HepG2 (cell line): ENCODE measurements at regions not wholly inside any gene's neighbourhood (a gene's known extent, or its start where the extent isn't known, plus 50 kb on each side); places are given as distances from the start of the nearest gene placed in this dataset.

Experiments
- ATAC-seq: fragments of 200-7000 bp; cut with Tn5 transposase; 3 replicates; pipeline ENCODE4 v1.9.1; 2020; ENCODE audit warnings: mild to moderate bottlenecking, moderate library complexity
- BruUV-seq: library from RNA; stranded (reverse); fragments of 400-500 nt; replicated peaks from 2 replicates; lab custom pipeline; 2021; lab: Mats Ljungman, UMichigan
- CTCF ChIA-PET: fragments of 300-600 bp; formaldehyde crosslinking; extraction: SDS; loops from one replicate; lab custom pipeline; 2021; ENCODE audit warnings: low total read pairs, inconsistent platforms, low intra/inter-chr PET ratio; lab: Yijun Ruan, JAX
- POLR2A ChIA-PET: fragments of 350-600 bp; sonication (Branson Sonifier 250); formaldehyde crosslinking; loops from one replicate; lab custom pipeline; 2020; ENCODE audit warnings: antibody characterized with exemption, inconsistent platforms; lab: Yijun Ruan, JAX
- DNase-seq: peaks from one replicate; pipeline ENCODE4 v3.0.0-alpha.2; 2015; ENCODE audit warnings: low spot score
- FAIRE-seq: peaks from 3 replicates; lab custom pipeline; 2011; peaks lifted over from hg19 to GRCh38; lab: Jason Lieb, UNC
- H2AFZ ChIP-seq: one replicate; pipeline ENCODE4 v1.6.1; 2011; ENCODE audit warnings: low read length, inconsistent platforms
- H3K27ac ChIP-seq: fragments of 300-600 bp; 3 replicates; pipeline ENCODE4 v1.8.0; 2011; ENCODE audit warnings: mixed run types, mild to moderate bottlenecking, mixed read lengths, low read length, inconsistent platforms; ENCODE audit not compliant: insufficient read depth; ENCODE audit errors: extremely low read length
- H3K27me3 ChIP-seq, 2 experiments: fragments of 200-600 bp in 1 of 2; 2 replicates in 1 of 2; 3 replicates in 1 of 2; pipeline versions ENCODE4 v1.6.0 to v1.8.0; 2011; ENCODE audit warnings: low read length in 2 of 2, mild to moderate bottlenecking in 2 of 2, moderate library complexity in 2 of 2, inconsistent platforms in 1 of 2; ENCODE audit not compliant: insufficient read depth in 2 of 2, control insufficient read depth in 1 of 2
- H3K36me3 ChIP-seq, 2 experiments: fragments of 200-600 bp in 1 of 2; replicated peaks in 1 of 2; 2 replicates in 1 of 2; 3 replicates in 1 of 2; pipeline versions ENCODE4 v1.5.1 to v1.8.0; 2011; ENCODE audit warnings: low read length in 2 of 2, inconsistent platforms in 1 of 2; ENCODE audit not compliant: insufficient read depth in 2 of 2, control insufficient read depth in 1 of 2
- H3K4me1 ChIP-seq: 2 replicates; pipeline ENCODE4 v1.5.1; 2012; ENCODE audit warnings: low read length, inconsistent platforms; ENCODE audit not compliant: insufficient read depth
- H3K4me2 ChIP-seq: 2 replicates; pipeline ENCODE4 v1.6.0; 2011; ENCODE audit warnings: low read depth, low read length, inconsistent platforms
- H3K4me3 ChIP-seq, 3 experiments: fragments of 200-600 bp in 1 of 3; sonication (generic), shearing (Covaris generic) in 1 of 3; replicated peaks in 1 of 3; 2 replicates each; pipeline ENCODE4 v1.5.1; 2011 to 2016; ENCODE audit warnings: low read length in 3 of 3, inconsistent platforms in 2 of 3, low read depth in 2 of 3, mild to moderate bottlenecking in 2 of 3, control low read depth in 1 of 3, mixed read lengths in 1 of 3; ENCODE audit not compliant: insufficient read depth in 1 of 3
- H3K79me2 ChIP-seq: one replicate; pipeline ENCODE4 v1.6.1; 2011; ENCODE audit warnings: low read length, inconsistent platforms; ENCODE audit not compliant: insufficient read depth
- H3K9ac ChIP-seq: 2 replicates; pipeline ENCODE4 v1.6.0; 2011; ENCODE audit warnings: mild to moderate bottlenecking, low read depth, low read length, inconsistent platforms; ENCODE audit not compliant: insufficient read depth
- H3K9me3 ChIP-seq: 2 replicates; pipeline ENCODE4 v1.5.1; 2012; ENCODE audit warnings: mild to moderate bottlenecking, low read length
- H4K20me1 ChIP-seq: 2 replicates; pipeline ENCODE4 v1.6.0; 2011; ENCODE audit warnings: inconsistent platforms, mild to moderate bottlenecking, low read length, moderate library complexity; ENCODE audit not compliant: insufficient read depth
- ATF7 ChIP-seq, 2 experiments: fragments of 450-650 bp in 1 of 2; sonication (generic) in 1 of 2; formaldehyde crosslinking in 1 of 2; IDR thresholded peaks; 2 replicates each; pipeline versions ENCODE4 v1.4.0 to v1.6.1; 2016 to 2020; ENCODE audit warnings: antibody characterized with exemption in 1 of 2, mild to moderate bottlenecking in 1 of 2, missing genetic modification reagents in 1 of 2
- DNMT3B ChIP-seq: conservative IDR thresholded peaks from 2 replicates; pipeline ENCODE4 v1.6.1; 2016; ENCODE audit warnings: missing biosample characterization, control low read depth
- KIAA2018 ChIP-seq: sonication (generic); formaldehyde crosslinking; IDR thresholded peaks from 2 replicates; pipeline ENCODE4 v1.5.0; 2020; ENCODE audit warnings: mild to moderate bottlenecking, missing genetic modification reagents, borderline replicate concordance
- POLR2A ChIP-seq, 2 experiments: IDR thresholded peaks; 2 replicates each; pipeline ENCODE4 v1.6.1; 2011; ENCODE audit warnings: low read depth in 2 of 2, low read length in 2 of 2, mild to moderate bottlenecking in 1 of 2, moderate library complexity in 1 of 2; ENCODE audit not compliant: insufficient read depth in 1 of 2
- ZNF558 ChIP-seq: sonication (generic); formaldehyde crosslinking; IDR thresholded peaks from 2 replicates; pipeline ENCODE4 v1.9.0; 2022; ENCODE audit warnings: mild to moderate bottlenecking, missing genetic modification reagents, borderline replicate concordance
- WGBS: methylation state at CpG from one replicate; pipeline ENCODE4 v1.1.6; 2017; ENCODE audit warnings: low lambda C conversion rate; 5-methylcytosine and 5-hydroxymethylcytosine counted together
- in situ Hi-C: cut with HindIII; loops from 2 replicates; pipeline ENCODE4 v1.10.0; 2017; ENCODE audit warnings: low pct_unique_long_range_greater_than_20kb; ENCODE audit not compliant: extremely low pct_ligation_motif_present
- intact Hi-C: fragments of 100-400 bp; cut with micrococcal nuclease; formaldehyde crosslinking; loops from one replicate; pipeline ENCODE4 v1.10.0; 2022; ENCODE audit not compliant: unreplicated experiment

DNA sequence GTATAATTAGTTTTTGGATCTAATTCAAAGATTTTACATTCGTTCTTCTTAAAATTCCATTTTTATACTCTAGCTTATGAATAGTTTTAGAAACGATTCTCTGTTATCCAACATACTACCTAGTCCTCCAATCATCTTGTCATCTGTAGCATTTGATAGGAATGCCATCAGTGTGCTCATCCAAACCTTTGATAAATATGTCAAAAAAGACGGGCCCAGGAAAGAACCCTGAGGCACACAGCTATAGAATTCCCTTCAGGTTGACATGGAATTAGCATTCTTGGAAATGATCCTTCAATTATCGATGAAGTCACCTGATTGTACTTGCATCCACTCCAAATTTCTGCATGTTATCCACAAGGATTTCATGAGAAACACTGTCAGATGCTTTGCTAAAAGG is 64.8 kb upstream of the EFNA5 start (continued):
- TF ChIP-seq KIAA2018 (CRISPR knock-in tag) (no peak), ZNF558 (CRISPR knock-in tag) (no peak), DNMT3B (no peak)

DNA sequence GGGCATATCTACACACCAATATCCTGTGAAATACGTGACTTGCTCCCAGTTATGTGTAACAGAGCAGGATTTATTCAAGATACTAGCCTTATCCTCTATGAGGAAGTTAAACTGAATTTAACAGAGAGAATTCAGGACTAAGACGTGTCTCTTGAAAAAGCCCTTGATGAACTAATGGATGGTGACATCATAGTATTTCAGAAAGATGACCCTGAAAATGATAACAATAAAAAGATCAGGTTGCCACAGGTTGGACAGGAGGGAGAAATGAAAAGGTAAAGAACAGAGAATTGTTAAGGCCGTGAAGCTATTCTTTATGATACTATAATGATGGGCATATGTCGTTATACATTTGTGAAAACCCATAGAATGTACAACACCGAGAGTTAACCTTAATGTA is 56.2 kb upstream of the EFNA5 start:
- no peaks in the 10 kb centered on the region for H4K20me1 ChIP-seq
- H3K9me3 ChIP-seq = no peaks in the 10 kb centered on the region
- ChIA-PET CTCF (no interaction called here), POLR2A (no interaction called here)
- H3K79me2 ChIP-seq = no peaks in the 10 kb centered on the region
- DNase-seq (no peak), FAIRE-seq (no peak), ATAC-seq (no peak)
- BruUV-seq = no TSS peak
- H3K4me2 ChIP-seq = no peak overlapping the region
- no peak overlapping the region for H3K4me3 ChIP-seq
- H3K36me3 ChIP-seq = no peaks in the 10 kb centered on the region
- no peaks in the 10 kb centered on the region; a peak in 1 of 5 replicates for H3K27me3 ChIP-seq
- intact Hi-C loops = no loop called here
- no peak overlapping the region for H2AFZ ChIP-seq
- TF ChIP-seq ATF7 (IDR thresholded peaks at IDR 0.05) (peak; percentile 69), ATF7 (CRISPR knock-in tag; IDR thresholded peaks at IDR 0.05) (no peak), POLR2A (IDR thresholded peaks at IDR 0.05; ENCODE audit: insufficient read depth in 1 of 2, low read depth in 2 of 2, low read length in 2 of 2) (no peak)
- TF ChIP-seq, all 625 proteins: peak for 1
- 2% methylated on average over 5 of the region's 5 CpGs for WGBS
- no peaks in the 10 kb centered on the region for H3K4me1 ChIP-seq
- no peak overlapping the region for H3K27ac ChIP-seq
- no peak overlapping the region for H3K9ac ChIP-seq
- in situ Hi-C loops = no loop called here
